ENCODE measurements at regions not wholly inside any gene's neighbourhood (a gene's known extent, or its start where the extent isn't known, plus 50 kb on each side); places are given as distances from the start of the nearest gene placed in this dataset.

DNA sequence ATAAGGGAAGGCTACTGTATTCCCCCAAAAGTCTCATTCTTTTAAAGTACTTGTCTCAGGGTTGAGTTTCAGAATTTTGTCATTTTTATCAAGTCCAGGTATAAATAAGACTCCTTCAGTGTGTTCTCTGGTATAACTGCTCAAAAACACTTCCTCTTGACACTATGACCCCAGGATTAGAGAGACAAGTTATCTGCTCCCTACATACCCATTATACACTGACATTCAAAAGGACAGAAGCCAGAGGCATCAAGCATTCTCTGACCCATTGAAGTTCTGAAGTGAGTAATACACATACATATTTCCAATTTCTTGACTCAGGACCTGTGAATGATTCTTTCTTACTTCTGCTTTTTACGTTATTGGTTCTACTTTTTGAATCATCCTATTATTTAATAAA, 447.8 kb upstream of the CNTN5 start:
- no peak overlapping the region for H3K27ac ChIP-seq (ENCODE audit: low read depth, low read length)
- H3K4me3 ChIP-seq (ENCODE audit: insufficient read depth, low read length) = no peak overlapping the region
- TF ChIP-seq, protein P1, sequence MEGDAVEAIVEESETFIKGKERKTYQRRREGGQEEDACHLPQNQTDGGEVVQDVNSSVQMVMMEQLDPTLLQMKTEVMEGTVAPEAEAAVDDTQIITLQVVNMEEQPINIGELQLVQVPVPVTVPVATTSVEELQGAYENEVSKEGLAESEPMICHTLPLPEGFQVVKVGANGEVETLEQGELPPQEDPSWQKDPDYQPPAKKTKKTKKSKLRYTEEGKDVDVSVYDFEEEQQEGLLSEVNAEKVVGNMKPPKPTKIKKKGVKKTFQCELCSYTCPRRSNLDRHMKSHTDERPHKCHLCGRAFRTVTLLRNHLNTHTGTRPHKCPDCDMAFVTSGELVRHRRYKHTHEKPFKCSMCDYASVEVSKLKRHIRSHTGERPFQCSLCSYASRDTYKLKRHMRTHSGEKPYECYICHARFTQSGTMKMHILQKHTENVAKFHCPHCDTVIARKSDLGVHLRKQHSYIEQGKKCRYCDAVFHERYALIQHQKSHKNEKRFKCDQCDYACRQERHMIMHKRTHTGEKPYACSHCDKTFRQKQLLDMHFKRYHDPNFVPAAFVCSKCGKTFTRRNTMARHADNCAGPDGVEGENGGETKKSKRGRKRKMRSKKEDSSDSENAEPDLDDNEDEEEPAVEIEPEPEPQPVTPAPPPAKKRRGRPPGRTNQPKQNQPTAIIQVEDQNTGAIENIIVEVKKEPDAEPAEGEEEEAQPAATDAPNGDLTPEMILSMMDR (IDR thresholded peaks at IDR 0.05; ENCODE audit: extremely low read depth, low read depth, low read length) = no peak
- H3K36me3 ChIP-seq (ENCODE audit: insufficient read depth, low read length) = no peaks in the 10 kb centered on the region
- no peak for DNase-seq (ENCODE audit: insufficient read length, low spot score, missing footprints)
- H2AFZ ChIP-seq (ENCODE audit: low read length) = no peak overlapping the region
- H4K20me1 ChIP-seq (ENCODE audit: insufficient read depth, low read length) = no peaks in the 10 kb centered on the region
- no peaks in the 10 kb centered on the region for H3K27me3 ChIP-seq (ENCODE audit: insufficient read depth, low read length)
- H3K79me2 ChIP-seq (ENCODE audit: insufficient read depth, low read length) = no peaks in the 10 kb centered on the region
- no peaks in the 10 kb centered on the region for H3K4me1 ChIP-seq (ENCODE audit: insufficient read depth, low read length)
- no peak overlapping the region for H3K4me2 ChIP-seq (ENCODE audit: insufficient read depth, low read length)
- no peaks in the 10 kb centered on the region for H3K9me3 ChIP-seq (ENCODE audit: low read depth, low read length)

DNA sequence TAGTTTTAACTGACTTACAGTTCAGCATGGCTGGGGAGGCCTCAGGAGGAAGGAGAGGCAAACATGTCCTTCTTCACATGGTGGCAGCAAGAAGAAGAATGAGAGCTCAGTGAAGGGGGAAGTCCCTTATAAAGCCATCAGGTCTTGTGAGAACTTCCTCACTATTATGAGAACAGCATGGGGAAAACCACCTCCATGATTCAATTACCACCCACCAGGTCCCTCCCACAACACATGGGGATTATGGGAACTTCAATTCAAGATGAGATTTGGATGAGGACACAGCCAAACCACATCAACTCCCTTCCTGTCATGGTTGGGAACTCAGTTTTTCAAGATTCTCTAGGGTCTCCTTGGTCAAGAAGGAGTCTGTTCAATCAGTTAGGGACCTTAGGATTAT, 432.9 kb upstream of the CNTN5 start:
- H3K4me1 ChIP-seq (ENCODE audit: insufficient read depth, low read length) = no peaks in the 10 kb centered on the region
- H3K4me3 ChIP-seq (ENCODE audit: insufficient read depth, low read length) = no peak overlapping the region
- TF ChIP-seq, protein P1 (IDR thresholded peaks at IDR 0.05; ENCODE audit: extremely low read depth, low read depth, low read length) = no peak
- DNase-seq (ENCODE audit: insufficient read length, low spot score, missing footprints) = no peak
- no peaks in the 10 kb centered on the region for H3K27me3 ChIP-seq (ENCODE audit: insufficient read depth, low read length)
- H4K20me1 ChIP-seq (ENCODE audit: insufficient read depth, low read length) = no peaks in the 10 kb centered on the region
- H3K4me2 ChIP-seq (ENCODE audit: insufficient read depth, low read length) = no peak overlapping the region
- no peak overlapping the region for H3K27ac ChIP-seq (ENCODE audit: low read depth, low read length)
- H3K9me3 ChIP-seq (ENCODE audit: low read depth, low read length) = no peaks in the 10 kb centered on the region
- H3K36me3 ChIP-seq (ENCODE audit: insufficient read depth, low read length) = no peaks in the 10 kb centered on the region
- H3K79me2 ChIP-seq (ENCODE audit: insufficient read depth, low read length) = no peaks in the 10 kb centered on the region
- no peak overlapping the region for H2AFZ ChIP-seq (ENCODE audit: low read length)

DNA sequence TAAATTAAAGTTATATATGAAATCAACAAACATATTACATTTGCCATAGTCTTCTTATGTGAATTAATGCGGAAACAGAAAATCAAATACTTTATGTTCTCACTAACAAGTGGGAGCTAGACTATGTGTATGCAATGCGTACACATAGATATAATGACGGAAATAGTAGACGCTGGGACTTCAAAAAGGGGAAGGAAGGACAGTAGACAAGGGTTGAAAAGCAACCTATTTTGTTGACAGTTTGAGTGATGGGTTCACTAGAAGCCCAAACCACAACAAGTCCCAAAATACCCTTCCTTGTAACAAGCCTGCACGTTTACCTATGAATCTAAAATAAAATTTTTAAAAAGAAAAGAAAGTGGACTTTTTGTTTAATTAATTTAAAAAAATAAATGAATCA, 430.8 kb upstream of the CNTN5 start:
- no peak overlapping the region for H3K27ac ChIP-seq (ENCODE audit: low read depth, low read length)
- H3K79me2 ChIP-seq (ENCODE audit: insufficient read depth, low read length) = no peaks in the 10 kb centered on the region
- no peaks in the 10 kb centered on the region for H3K36me3 ChIP-seq (ENCODE audit: insufficient read depth, low read length)
- TF ChIP-seq, protein P1 (IDR thresholded peaks at IDR 0.05; ENCODE audit: extremely low read depth, low read depth, low read length) = no peak
- no peaks in the 10 kb centered on the region for H3K9me3 ChIP-seq (ENCODE audit: low read depth, low read length)
- no peaks in the 10 kb centered on the region for H3K27me3 ChIP-seq (ENCODE audit: insufficient read depth, low read length)
- no peaks in the 10 kb centered on the region for H4K20me1 ChIP-seq (ENCODE audit: insufficient read depth, low read length)
- DNase-seq (ENCODE audit: insufficient read length, low spot score, missing footprints) = no peak
- no peaks in the 10 kb centered on the region for H3K4me1 ChIP-seq (ENCODE audit: insufficient read depth, low read length)
- H3K4me3 ChIP-seq (ENCODE audit: insufficient read depth, low read length) = no peak overlapping the region
- H2AFZ ChIP-seq (ENCODE audit: low read length) = no peak overlapping the region
- H3K4me2 ChIP-seq (ENCODE audit: insufficient read depth, low read length) = no peak overlapping the region

DNA sequence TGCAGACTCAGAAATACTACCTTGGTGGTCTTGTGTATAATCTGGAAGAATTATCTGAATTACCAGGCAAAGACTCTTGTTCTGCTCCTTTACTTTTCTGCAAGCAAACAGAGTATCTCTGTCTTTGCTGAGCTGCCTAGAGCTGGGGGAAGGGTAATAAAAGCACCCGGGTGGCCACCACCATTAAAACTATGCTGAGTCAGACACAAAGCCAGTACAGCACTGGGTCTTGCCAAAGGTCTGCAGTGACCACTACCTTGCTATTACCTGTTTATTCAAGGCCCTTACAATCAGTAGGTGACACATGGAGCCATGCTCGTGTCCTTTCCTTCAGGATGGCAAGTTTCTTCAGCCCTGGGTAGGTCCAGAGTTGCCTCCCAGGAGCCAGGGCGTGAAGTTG, 420.6 kb upstream of the CNTN5 start:
- H3K27me3 ChIP-seq (ENCODE audit: insufficient read depth, low read length) = no peaks in the 10 kb centered on the region
- H3K27ac ChIP-seq (ENCODE audit: low read depth, low read length) = no peak overlapping the region
- no peak for DNase-seq (ENCODE audit: insufficient read length, low spot score, missing footprints)
- TF ChIP-seq, protein P1 (IDR thresholded peaks at IDR 0.05; ENCODE audit: extremely low read depth, low read depth, low read length) = no peak
- no peak overlapping the region for H3K4me3 ChIP-seq (ENCODE audit: insufficient read depth, low read length)
- no peak overlapping the region for H3K4me2 ChIP-seq (ENCODE audit: insufficient read depth, low read length)
- H3K36me3 ChIP-seq (ENCODE audit: insufficient read depth, low read length) = no peaks in the 10 kb centered on the region
- no peaks in the 10 kb centered on the region for H3K4me1 ChIP-seq (ENCODE audit: insufficient read depth, low read length)
- H3K79me2 ChIP-seq (ENCODE audit: insufficient read depth, low read length) = no peaks in the 10 kb centered on the region
- peaks cover 6% of the 10 kb centered on the region for H3K9me3 ChIP-seq (ENCODE audit: low read depth, low read length)
- H4K20me1 ChIP-seq (ENCODE audit: insufficient read depth, low read length) = no peaks in the 10 kb centered on the region
- no peak overlapping the region for H2AFZ ChIP-seq (ENCODE audit: low read length)

Data from osteoblast (primary cell).